ENCODE measurements at regions not wholly inside any gene's neighbourhood (a gene's known extent, or its start where the extent isn't known, plus 50 kb on each side); places are given as distances from the start of the nearest gene placed in this dataset.

DNA sequence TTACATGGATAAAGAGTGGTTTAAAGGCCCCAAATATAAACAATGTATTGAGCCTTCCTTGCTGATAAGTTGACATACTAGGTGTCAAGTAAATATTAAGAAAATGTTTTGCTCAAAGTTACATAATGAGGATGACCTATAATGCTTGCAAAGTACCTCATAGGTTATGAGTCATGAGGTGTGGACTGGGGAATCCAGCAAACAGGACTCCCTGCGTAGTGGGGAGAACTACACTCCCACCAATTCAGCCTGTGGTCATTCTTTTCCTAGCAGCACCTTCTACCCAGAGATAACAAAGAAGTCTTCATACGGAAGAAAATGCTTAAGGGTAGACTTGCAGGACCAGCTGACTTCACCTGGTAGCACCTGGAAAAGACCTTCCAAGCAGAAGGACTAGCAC lies 418.9 kb upstream of the CPEB2 start:
- no peaks in the 10 kb centered on the region for H3K9me3 ChIP-seq (ENCODE audit: control insufficient read depth, low read length)
- no peaks in the 10 kb centered on the region for H3K36me3 ChIP-seq (ENCODE audit: control insufficient read depth, insufficient read depth, low read length)
- no peak overlapping the region for H3K27ac ChIP-seq (ENCODE audit: insufficient read depth, low read length, poor library complexity, severe bottlenecking)
- H3K27me3 ChIP-seq (replicated peaks; ENCODE audit: control insufficient read depth, insufficient read depth, low read length, poor library complexity, severe bottlenecking), result no peaks in the 10 kb centered on the region
- no peaks in the 10 kb centered on the region for H3K4me1 ChIP-seq (ENCODE audit: control insufficient read depth, insufficient read depth, low read length, poor library complexity, severe bottlenecking)
- no peak for DNase-seq
- no peak overlapping the region for H3K4me3 ChIP-seq (ENCODE audit: insufficient read depth, low read depth, low read length, poor library complexity, severe bottlenecking)

DNA sequence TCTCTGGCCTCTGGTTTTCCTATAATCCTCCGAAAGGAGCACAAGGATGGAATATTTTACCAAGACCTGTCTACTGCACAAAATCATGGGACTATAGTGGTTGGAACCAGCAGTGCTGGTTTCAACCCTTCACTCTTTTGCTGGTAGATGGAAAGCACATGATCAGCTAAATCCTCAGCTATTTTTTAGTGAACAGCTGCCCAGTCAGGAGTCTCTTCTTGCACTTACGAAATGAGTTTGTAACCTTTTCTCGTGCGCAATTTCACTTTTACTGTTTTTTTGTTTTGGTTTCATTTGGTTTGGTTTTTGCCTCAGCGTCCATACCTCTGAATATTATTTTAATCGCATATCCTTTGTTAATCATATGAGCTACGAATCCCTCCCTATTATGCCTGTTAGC lies 418.5 kb upstream of the CPEB2 start:
- no peaks in the 10 kb centered on the region for H3K27me3 ChIP-seq (replicated peaks; ENCODE audit: control insufficient read depth, insufficient read depth, low read length, poor library complexity, severe bottlenecking)
- no peak overlapping the region for H3K27ac ChIP-seq (ENCODE audit: insufficient read depth, low read length, poor library complexity, severe bottlenecking)
- H3K36me3 ChIP-seq (ENCODE audit: control insufficient read depth, insufficient read depth, low read length), result no peaks in the 10 kb centered on the region
- H3K4me1 ChIP-seq (ENCODE audit: control insufficient read depth, insufficient read depth, low read length, poor library complexity, severe bottlenecking), result no peaks in the 10 kb centered on the region
- H3K4me3 ChIP-seq (ENCODE audit: insufficient read depth, low read depth, low read length, poor library complexity, severe bottlenecking), result no peak overlapping the region
- no peaks in the 10 kb centered on the region for H3K9me3 ChIP-seq (ENCODE audit: control insufficient read depth, low read length)
- no peak for DNase-seq

DNA sequence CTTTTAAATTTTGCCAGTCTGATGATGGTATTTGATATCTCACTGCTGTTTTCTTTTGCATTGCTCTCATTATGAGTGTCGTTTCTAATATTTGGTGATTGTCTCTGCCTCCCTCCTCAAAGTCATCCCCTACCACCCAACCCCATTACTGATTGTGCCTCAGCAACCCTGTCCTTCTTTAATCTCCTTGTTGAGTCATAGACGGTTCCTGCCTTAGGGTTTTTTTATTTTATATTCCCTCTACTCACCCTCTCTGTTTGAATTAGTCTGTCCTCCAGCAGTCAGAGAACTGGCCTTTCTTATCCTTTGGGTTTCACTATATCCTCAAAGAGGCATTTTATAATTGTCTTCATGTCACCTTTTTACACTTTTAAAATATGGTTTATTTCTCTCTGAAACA lies 409.3 kb upstream of the CPEB2 start:
- no peaks in the 10 kb centered on the region for H3K9me3 ChIP-seq (ENCODE audit: control insufficient read depth, low read length)
- H3K4me3 ChIP-seq (ENCODE audit: insufficient read depth, low read depth, low read length, poor library complexity, severe bottlenecking), result no peak overlapping the region
- no peaks in the 10 kb centered on the region for H3K36me3 ChIP-seq (ENCODE audit: control insufficient read depth, insufficient read depth, low read length)
- H3K4me1 ChIP-seq (ENCODE audit: control insufficient read depth, insufficient read depth, low read length, poor library complexity, severe bottlenecking), result no peaks in the 10 kb centered on the region
- no peak for DNase-seq
- H3K27me3 ChIP-seq (replicated peaks; ENCODE audit: control insufficient read depth, insufficient read depth, low read length, poor library complexity, severe bottlenecking), result no peaks in the 10 kb centered on the region
- no peak overlapping the region for H3K27ac ChIP-seq (ENCODE audit: insufficient read depth, low read length, poor library complexity, severe bottlenecking)

DNA sequence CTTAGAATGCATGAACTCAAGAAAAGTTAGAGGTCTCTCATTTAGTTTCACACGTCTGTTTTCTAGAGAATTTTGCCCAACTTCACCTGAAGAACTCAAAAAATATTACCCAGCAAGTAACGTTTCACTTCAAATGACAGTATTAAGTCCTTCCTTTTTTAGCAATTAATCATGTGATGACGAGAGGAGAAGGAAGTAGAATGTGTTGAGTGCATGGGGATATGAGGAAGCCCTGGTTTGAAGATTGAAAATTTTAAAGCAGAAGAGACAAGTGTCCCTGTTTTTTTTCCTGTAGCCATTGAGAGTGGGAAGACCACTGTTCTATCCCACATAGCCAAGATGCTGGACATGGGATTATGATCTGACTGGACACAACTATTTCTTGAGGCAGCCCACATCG lies 406.3 kb upstream of the CPEB2 start:
- no peak for DNase-seq
- Histone ChIP-seq H3K4me3 (ENCODE audit: insufficient read depth, low read depth, low read length, poor library complexity, severe bottlenecking) (no peak overlapping the region), H3K4me1 (ENCODE audit: control insufficient read depth, insufficient read depth, low read length, poor library complexity, severe bottlenecking) (no peaks in the 10 kb centered on the region), H3K27me3 (replicated peaks; ENCODE audit: control insufficient read depth, insufficient read depth, low read length, poor library complexity, severe bottlenecking) (no peaks in the 10 kb centered on the region), H3K27ac (ENCODE audit: insufficient read depth, low read length, poor library complexity, severe bottlenecking) (no peak overlapping the region), H3K9me3 (ENCODE audit: control insufficient read depth, low read length) (no peaks in the 10 kb centered on the region), H3K36me3 (ENCODE audit: control insufficient read depth, insufficient read depth, low read length) (no peaks in the 10 kb centered on the region)

DNA sequence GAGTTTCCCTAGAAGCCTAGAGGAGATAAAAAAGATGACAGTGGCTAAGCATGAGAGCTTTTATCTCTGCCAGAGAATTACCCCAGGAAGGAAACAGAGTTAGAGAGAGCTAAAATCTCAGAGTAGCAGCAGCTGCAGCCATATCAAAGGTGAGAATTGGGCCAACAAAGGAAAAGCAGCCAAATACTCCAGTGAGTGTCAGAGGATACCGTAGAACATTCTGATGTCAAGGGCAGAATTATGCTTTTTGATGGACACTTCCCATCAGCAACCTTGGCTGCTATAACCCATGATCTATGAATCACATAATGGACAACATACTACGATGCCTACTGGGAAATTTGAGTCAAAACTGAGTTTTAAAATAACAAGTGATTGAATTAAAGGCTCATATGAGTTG lies 405.8 kb upstream of the CPEB2 start:
- Histone ChIP-seq H3K9me3 (ENCODE audit: control insufficient read depth, low read length) (no peaks in the 10 kb centered on the region), H3K36me3 (ENCODE audit: control insufficient read depth, insufficient read depth, low read length) (no peaks in the 10 kb centered on the region), H3K27ac (ENCODE audit: insufficient read depth, low read length, poor library complexity, severe bottlenecking) (no peak overlapping the region), H3K27me3 (replicated peaks; ENCODE audit: control insufficient read depth, insufficient read depth, low read length, poor library complexity, severe bottlenecking) (no peaks in the 10 kb centered on the region), H3K4me3 (ENCODE audit: insufficient read depth, low read depth, low read length, poor library complexity, severe bottlenecking) (no peak overlapping the region), H3K4me1 (ENCODE audit: control insufficient read depth, insufficient read depth, low read length, poor library complexity, severe bottlenecking) (no peaks in the 10 kb centered on the region)
- DNase-seq, result no peak

DNA sequence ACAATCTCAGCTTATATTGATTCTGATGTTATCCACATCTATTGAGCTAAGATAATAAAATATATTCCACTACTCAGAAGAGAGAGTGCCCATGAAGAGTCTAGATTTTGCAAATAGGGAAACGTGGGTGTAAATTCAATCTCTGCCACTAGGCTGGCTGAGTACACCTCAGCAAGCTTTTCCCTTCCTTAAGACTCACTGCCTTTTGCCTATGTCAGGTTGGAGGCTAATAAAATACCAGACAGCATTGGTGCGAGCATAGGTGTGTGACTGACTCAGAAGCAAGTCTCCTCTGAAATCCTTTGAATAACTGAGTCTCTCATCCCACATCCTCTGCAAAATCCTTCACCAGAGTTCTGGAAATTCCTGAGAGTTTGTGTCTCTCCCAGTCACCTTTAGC lies 405.4 kb upstream of the CPEB2 start:
- no peak for DNase-seq
- H3K4me3 ChIP-seq (ENCODE audit: insufficient read depth, low read depth, low read length, poor library complexity, severe bottlenecking), result no peak overlapping the region
- no peaks in the 10 kb centered on the region for H3K9me3 ChIP-seq (ENCODE audit: control insufficient read depth, low read length)

DNA sequence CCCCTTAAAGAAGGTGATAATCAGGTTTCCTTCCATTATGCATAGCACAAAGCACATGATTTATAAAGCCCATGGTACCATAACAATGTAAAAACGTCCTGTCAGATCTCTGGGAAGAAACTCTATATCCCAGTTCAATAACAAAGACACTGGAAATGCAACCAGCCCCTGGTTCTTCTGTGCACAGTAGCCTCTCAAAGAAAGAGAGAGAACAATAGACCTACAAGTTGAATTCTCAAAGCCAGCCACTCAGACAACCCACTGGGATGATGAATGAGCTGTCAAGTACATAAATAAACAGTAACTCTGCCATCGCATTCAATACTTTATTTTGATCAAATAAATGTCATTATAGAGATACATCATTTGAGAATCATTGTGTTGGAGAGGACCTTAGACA lies 400.1 kb upstream of the CPEB2 start:
- Histone ChIP-seq H3K4me1 (ENCODE audit: control insufficient read depth, insufficient read depth, low read length, poor library complexity, severe bottlenecking) (no peaks in the 10 kb centered on the region), H3K4me3 (ENCODE audit: insufficient read depth, low read depth, low read length, poor library complexity, severe bottlenecking) (no peak overlapping the region), H3K9me3 (ENCODE audit: control insufficient read depth, low read length) (no peaks in the 10 kb centered on the region), H3K27ac (ENCODE audit: insufficient read depth, low read length, poor library complexity, severe bottlenecking) (no peak overlapping the region), H3K36me3 (ENCODE audit: control insufficient read depth, insufficient read depth, low read length) (no peaks in the 10 kb centered on the region), H3K27me3 (replicated peaks; ENCODE audit: control insufficient read depth, insufficient read depth, low read length, poor library complexity, severe bottlenecking) (no peaks in the 10 kb centered on the region)
- DNase-seq, result no peak

More for the DNA sequence above, 405.4 kb upstream of the CPEB2 start:
- no peak overlapping the region for H3K27ac ChIP-seq (ENCODE audit: insufficient read depth, low read length, poor library complexity, severe bottlenecking)
- no peaks in the 10 kb centered on the region for H3K27me3 ChIP-seq (replicated peaks; ENCODE audit: control insufficient read depth, insufficient read depth, low read length, poor library complexity, severe bottlenecking)
- H3K36me3 ChIP-seq (ENCODE audit: control insufficient read depth, insufficient read depth, low read length), result no peaks in the 10 kb centered on the region
- H3K4me1 ChIP-seq (ENCODE audit: control insufficient read depth, insufficient read depth, low read length, poor library complexity, severe bottlenecking), result no peaks in the 10 kb centered on the region

DNA sequence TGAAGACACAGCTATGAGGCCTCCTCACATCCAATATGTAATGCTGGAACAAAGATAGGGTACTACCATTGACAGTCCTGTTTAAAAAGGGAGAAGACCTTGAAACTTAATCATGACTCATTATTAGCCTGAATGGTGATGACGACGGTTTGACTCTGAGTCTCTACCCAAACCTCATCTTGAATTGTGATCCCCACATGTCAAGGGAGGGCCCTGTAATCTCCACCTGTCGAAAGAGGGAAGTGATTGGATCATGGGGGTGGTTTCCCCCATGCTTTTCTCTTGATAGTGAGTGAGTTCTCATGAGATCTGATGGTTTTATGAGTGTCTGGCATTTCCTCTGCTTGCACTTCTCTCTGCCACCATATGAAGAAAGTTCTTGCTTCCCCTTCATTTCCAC lies 395.3 kb upstream of the CPEB2 start:
- DNase-seq, result no peak
- H3K36me3 ChIP-seq (ENCODE audit: control insufficient read depth, insufficient read depth, low read length), result no peaks in the 10 kb centered on the region
- H3K27ac ChIP-seq (ENCODE audit: insufficient read depth, low read length, poor library complexity, severe bottlenecking), result no peak overlapping the region
- H3K27me3 ChIP-seq (replicated peaks; ENCODE audit: control insufficient read depth, insufficient read depth, low read length, poor library complexity, severe bottlenecking), result no peaks in the 10 kb centered on the region
- no peak overlapping the region for H3K4me3 ChIP-seq (ENCODE audit: insufficient read depth, low read depth, low read length, poor library complexity, severe bottlenecking)
- H3K4me1 ChIP-seq (ENCODE audit: control insufficient read depth, insufficient read depth, low read length, poor library complexity, severe bottlenecking), result no peaks in the 10 kb centered on the region
- H3K9me3 ChIP-seq (ENCODE audit: control insufficient read depth, low read length), result no peaks in the 10 kb centered on the region

DNA sequence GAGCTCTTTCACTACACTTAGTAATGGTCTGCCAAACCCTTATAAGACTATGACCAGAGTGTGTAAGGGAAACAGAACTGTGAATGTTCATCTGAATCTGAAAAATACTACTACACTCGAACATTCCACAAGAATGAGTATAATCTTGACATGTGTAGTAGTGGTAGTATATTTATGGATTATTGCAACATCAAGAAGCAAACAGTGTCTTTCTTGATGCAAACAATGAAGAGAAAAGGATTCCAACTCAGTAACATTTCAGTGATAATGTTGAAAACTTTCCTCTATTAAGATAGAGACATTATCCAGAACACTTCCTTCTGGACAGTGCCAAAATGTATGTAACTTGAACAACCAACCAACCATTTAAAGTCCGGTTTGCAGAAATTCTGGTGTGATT lies 394.7 kb upstream of the CPEB2 start:
- Histone ChIP-seq H3K9me3 (ENCODE audit: control insufficient read depth, low read length) (no peaks in the 10 kb centered on the region), H3K4me3 (ENCODE audit: insufficient read depth, low read depth, low read length, poor library complexity, severe bottlenecking) (no peak overlapping the region), H3K36me3 (ENCODE audit: control insufficient read depth, insufficient read depth, low read length) (no peaks in the 10 kb centered on the region), H3K4me1 (ENCODE audit: control insufficient read depth, insufficient read depth, low read length, poor library complexity, severe bottlenecking) (no peaks in the 10 kb centered on the region), H3K27ac (ENCODE audit: insufficient read depth, low read length, poor library complexity, severe bottlenecking) (no peak overlapping the region), H3K27me3 (replicated peaks; ENCODE audit: control insufficient read depth, insufficient read depth, low read length, poor library complexity, severe bottlenecking) (no peaks in the 10 kb centered on the region)
- no peak for DNase-seq

DNA sequence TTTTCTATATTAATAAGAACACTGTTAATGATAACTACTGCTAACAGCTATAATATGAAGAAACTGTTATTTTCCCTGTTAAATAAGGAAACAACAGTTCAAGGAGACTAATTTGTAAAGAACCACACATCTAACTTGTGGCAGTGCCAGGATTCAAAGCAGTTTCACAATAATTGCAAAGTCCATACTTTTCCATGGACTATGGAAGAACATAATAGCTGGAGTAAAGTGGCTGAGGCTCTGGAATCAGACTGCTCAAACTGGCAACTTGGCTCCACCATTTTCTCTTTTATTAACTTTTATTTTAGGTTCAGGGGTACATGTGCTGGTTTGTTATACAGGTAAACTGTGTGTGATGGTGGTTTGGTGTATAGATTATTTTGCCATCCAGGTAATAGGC lies 393.7 kb upstream of the CPEB2 start:
- Histone ChIP-seq H3K27me3 (replicated peaks; ENCODE audit: control insufficient read depth, insufficient read depth, low read length, poor library complexity, severe bottlenecking) (no peaks in the 10 kb centered on the region), H3K4me3 (ENCODE audit: insufficient read depth, low read depth, low read length, poor library complexity, severe bottlenecking) (no peak overlapping the region), H3K4me1 (ENCODE audit: control insufficient read depth, insufficient read depth, low read length, poor library complexity, severe bottlenecking) (no peaks in the 10 kb centered on the region), H3K9me3 (ENCODE audit: control insufficient read depth, low read length) (no peaks in the 10 kb centered on the region), H3K36me3 (ENCODE audit: control insufficient read depth, insufficient read depth, low read length) (no peaks in the 10 kb centered on the region), H3K27ac (ENCODE audit: insufficient read depth, low read length, poor library complexity, severe bottlenecking) (no peak overlapping the region)
- DNase-seq, result no peak

DNA sequence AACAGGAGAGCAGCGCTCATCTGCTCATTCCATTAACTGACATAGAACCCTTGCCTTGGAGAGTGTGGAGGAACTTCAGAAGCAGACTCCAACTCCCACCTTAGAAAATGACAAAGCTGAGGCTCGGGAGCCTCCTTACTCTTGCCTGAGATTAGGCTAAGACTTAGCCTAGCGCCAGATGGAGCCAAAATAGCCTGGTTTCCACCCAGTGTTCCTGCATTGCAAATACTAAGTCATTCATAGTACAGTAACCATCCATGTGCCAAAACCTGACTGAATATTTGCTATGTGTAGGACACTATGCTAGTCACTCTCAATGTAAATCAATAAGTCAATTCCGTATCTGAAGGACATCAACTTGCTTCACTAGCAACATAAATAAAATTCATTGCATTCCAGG lies 387.4 kb upstream of the CPEB2 start:
- H3K9me3 ChIP-seq (ENCODE audit: control insufficient read depth, low read length), result no peaks in the 10 kb centered on the region
- no peaks in the 10 kb centered on the region for H3K27me3 ChIP-seq (replicated peaks; ENCODE audit: control insufficient read depth, insufficient read depth, low read length, poor library complexity, severe bottlenecking)
- H3K4me3 ChIP-seq (ENCODE audit: insufficient read depth, low read depth, low read length, poor library complexity, severe bottlenecking), result no peak overlapping the region
- H3K27ac ChIP-seq (ENCODE audit: insufficient read depth, low read length, poor library complexity, severe bottlenecking), result no peak overlapping the region
- no peak for DNase-seq
- no peaks in the 10 kb centered on the region for H3K36me3 ChIP-seq (ENCODE audit: control insufficient read depth, insufficient read depth, low read length)
- no peaks in the 10 kb centered on the region for H3K4me1 ChIP-seq (ENCODE audit: control insufficient read depth, insufficient read depth, low read length, poor library complexity, severe bottlenecking)
